KMS-11 (cell line): ENCODE measurements at regions not wholly inside any gene's neighbourhood (a gene's known extent, or its start where the extent isn't known, plus 50 kb on each side); places are given as distances from the start of the nearest gene placed in this dataset.

Experiments used
- H2AFZ ChIP-seq: fragments of 200-600 bp; sonication (generic); 2 replicates; pipeline ENCODE4 v1.6.1; 2016; ENCODE audit warnings: antibody characterized with exemption, mixed run types, low read depth
- H3K27ac ChIP-seq: fragments of 200-600 bp; sonication (generic); 2 replicates; pipeline ENCODE4 v1.6.1; 2016; ENCODE audit warnings: mild to moderate bottlenecking, mixed run types
- H3K27me3 ChIP-seq: fragments of 200-600 bp; sonication (generic); 2 replicates; pipeline ENCODE4 v1.6.1; 2017; ENCODE audit warnings: mild to moderate bottlenecking, low read depth, mixed run types, moderate library complexity; ENCODE audit not compliant: insufficient read depth
- H3K36me3 ChIP-seq: fragments of 200-600 bp; sonication (generic); 2 replicates; pipeline ENCODE4 v1.6.1; 2017; ENCODE audit warnings: mild to moderate bottlenecking, mixed run types; ENCODE audit not compliant: insufficient read depth
- H3K4me1 ChIP-seq: fragments of 200-600 bp; sonication (generic); 2 replicates; pipeline ENCODE4 v1.6.1; 2016; ENCODE audit warnings: mild to moderate bottlenecking, low read depth, mixed run types; ENCODE audit not compliant: poor library complexity, severe bottlenecking
- H3K4me2 ChIP-seq: fragments of 200-600 bp; sonication (generic); 2 replicates; pipeline ENCODE4 v1.7.0; 2016; ENCODE audit warnings: mild to moderate bottlenecking, mixed run types
- H3K4me3 ChIP-seq: fragments of 200-600 bp; sonication (generic); IDR thresholded peaks from 2 replicates; pipeline ENCODE4 v1.6.1; 2017; ENCODE audit warnings: low read depth, low read length, mixed read lengths; ENCODE audit not compliant: insufficient read depth
- H3K79me2 ChIP-seq: fragments of 200-600 bp; sonication (generic); 2 replicates; pipeline ENCODE4 v1.6.1; 2016; ENCODE audit warnings: low read depth, mixed run types; ENCODE audit not compliant: insufficient read depth
- H3K9ac ChIP-seq: fragments of 200-600 bp; sonication (generic); 2 replicates; pipeline ENCODE4 v1.6.1; 2016; ENCODE audit warnings: mild to moderate bottlenecking, mixed run types
- H4K20me1 ChIP-seq: fragments of 200-600 bp; sonication (generic); 2 replicates; pipeline ENCODE4 v1.6.1; 2016; ENCODE audit warnings: mild to moderate bottlenecking, mixed run types; ENCODE audit not compliant: insufficient read depth
- CTCF ChIP-seq: fragments of 200-600 bp; sonication (generic); conservative IDR thresholded peaks from 2 replicates; pipeline ENCODE4 v1.6.1; 2017; ENCODE audit warnings: low read depth, mild to moderate bottlenecking, antibody characterized with exemption, low read length, moderate library complexity, mixed read lengths

GRCh38 chr7:110043519-110043918 lies 1047.4 kb upstream of the LRRN3 start:
- no peak overlapping the region for H3K9ac ChIP-seq
- H3K36me3 ChIP-seq = no peaks in the 10 kb centered on the region

DNA sequence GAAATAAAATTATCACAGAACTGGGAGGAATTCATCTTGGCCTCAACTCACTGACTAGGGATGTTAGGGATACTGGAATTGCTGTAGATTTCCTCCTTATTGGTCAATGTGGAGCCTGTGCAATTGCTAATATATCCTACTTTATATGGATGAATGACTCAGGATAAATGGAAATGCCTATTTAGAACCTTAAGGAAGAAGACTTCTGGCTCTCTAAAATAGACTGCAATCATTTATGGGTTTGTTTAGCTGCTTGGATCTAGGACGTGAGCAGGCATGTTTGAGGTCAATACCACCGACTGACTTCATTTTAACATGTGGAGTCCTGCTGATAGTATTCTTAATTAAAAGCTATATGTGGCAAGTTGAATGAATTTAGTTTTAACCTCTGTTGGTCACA lies 1040.1 kb upstream of the LRRN3 start:
- H2AFZ ChIP-seq = no peak overlapping the region
- no peak overlapping the region for H3K27ac ChIP-seq
- H3K36me3 ChIP-seq = no peaks in the 10 kb centered on the region
- no peaks in the 10 kb centered on the region for H3K4me1 ChIP-seq
- no peak overlapping the region for H3K4me3 ChIP-seq
- no peak for TF ChIP-seq CTCF
- H4K20me1 ChIP-seq = no peaks in the 10 kb centered on the region
- no peak overlapping the region for H3K9ac ChIP-seq
- no peaks in the 10 kb centered on the region for H3K79me2 ChIP-seq
- H3K27me3 ChIP-seq = no peaks in the 10 kb centered on the region
- H3K4me2 ChIP-seq = no peak overlapping the region

More at GRCh38 chr7:110043519-110043918, 1047.4 kb upstream of the LRRN3 start:
- H2AFZ ChIP-seq = no peak overlapping the region
- H3K4me3 ChIP-seq = no peak overlapping the region
- no peaks in the 10 kb centered on the region for H3K4me1 ChIP-seq
- no peak for TF ChIP-seq CTCF
- H4K20me1 ChIP-seq = no peaks in the 10 kb centered on the region
- no peaks in the 10 kb centered on the region for H3K27me3 ChIP-seq
- H3K27ac ChIP-seq = no peak overlapping the region
- H3K79me2 ChIP-seq = no peaks in the 10 kb centered on the region
- H3K4me2 ChIP-seq = no peak overlapping the region

- Histone ChIP-seq H3K4me2 (no peak overlapping the region), H3K27ac (no peak overlapping the region), H3K27me3 (no peaks in the 10 kb centered on the region), H3K4me1 (no peaks in the 10 kb centered on the region), H3K4me3 (no peak overlapping the region), H4K20me1 (no peaks in the 10 kb centered on the region), H2AFZ (no peak overlapping the region), H3K79me2 (no peaks in the 10 kb centered on the region), H3K36me3 (no peaks in the 10 kb centered on the region), H3K9ac (no peak overlapping the region)
- TF ChIP-seq CTCF = no peak
Observed at GRCh38 chr7:110051372-110051771, 1039.6 kb upstream of the LRRN3 start.

DNA sequence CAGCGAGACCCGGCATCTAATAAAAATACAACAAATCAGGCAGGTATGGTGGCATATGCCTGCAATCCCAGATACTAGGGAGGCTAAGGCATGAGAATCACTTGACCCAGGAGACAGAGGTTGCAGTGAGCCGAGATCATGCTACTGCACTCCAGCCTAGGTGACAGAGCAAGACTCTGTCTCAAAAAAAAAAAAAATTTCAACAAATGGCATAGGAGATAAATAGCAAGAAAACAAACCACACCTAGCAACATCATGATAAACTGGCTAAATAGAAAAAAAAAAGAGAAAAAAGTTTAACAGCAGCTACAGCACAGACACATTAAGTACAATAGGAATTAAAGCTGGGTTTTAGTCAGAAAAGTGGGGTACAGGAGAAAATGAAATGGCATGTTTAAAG lies 1034.6 kb upstream of the LRRN3 start:
- Histone ChIP-seq H3K9ac (no peak overlapping the region), H3K4me2 (no peak overlapping the region), H3K27ac (no peak overlapping the region), H4K20me1 (no peaks in the 10 kb centered on the region), H3K36me3 (no peaks in the 10 kb centered on the region), H3K4me1 (no peaks in the 10 kb centered on the region), H2AFZ (no peak overlapping the region), H3K27me3 (no peaks in the 10 kb centered on the region), H3K4me3 (no peak overlapping the region), H3K79me2 (no peaks in the 10 kb centered on the region)
- TF ChIP-seq CTCF = no peak
